ENCODE measurements at regions not wholly inside any gene's neighbourhood (a gene's known extent, or its start where the extent isn't known, plus 50 kb on each side); places are given as distances from the start of the nearest gene placed in this dataset.

DNA sequence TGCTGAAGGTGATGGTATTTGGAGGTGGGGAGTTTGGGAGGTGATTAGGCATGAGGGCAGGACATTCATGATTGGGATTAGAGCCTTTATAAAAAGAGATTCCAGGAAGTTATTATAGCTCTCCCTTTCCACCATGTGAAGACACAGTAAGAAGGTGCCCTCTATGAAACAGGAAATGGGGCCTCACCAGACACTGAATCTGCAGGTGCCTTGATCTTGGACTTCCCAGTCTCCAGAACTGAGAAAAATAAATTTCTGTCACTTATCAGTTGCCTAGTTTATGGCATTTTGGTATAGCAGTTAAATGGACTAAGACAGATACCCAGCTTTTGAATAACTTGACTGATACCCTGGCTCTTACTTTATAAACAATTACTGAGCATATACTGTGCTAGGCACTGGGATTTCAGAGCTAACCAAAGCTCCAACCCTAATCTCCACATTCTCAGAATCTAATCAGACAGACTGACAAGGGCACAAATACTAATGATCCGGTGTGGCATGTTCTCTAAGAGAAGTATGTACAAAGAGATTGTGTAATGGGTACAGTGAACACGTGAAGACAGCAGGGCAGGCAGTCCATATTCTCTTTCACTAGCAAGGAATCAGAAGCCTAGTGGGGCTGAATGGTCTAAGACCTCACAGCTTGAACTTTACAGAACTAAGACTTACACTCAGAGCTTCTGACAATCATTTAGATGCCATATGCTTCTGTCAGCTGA is 343.1 kb downstream of the WDR72 start:
- Histone ChIP-seq H3K4me3 (no peak overlapping the region), H3K9me3 (no peaks in the 10 kb centered on the region), H3K36me3 (no peaks in the 10 kb centered on the region), H3K27me3 (ENCODE audit: low read depth) (no peaks in the 10 kb centered on the region), H3K27ac (no peak overlapping the region), H3K4me1 (no peaks in the 10 kb centered on the region)
- TF ChIP-seq, protein P1, sequence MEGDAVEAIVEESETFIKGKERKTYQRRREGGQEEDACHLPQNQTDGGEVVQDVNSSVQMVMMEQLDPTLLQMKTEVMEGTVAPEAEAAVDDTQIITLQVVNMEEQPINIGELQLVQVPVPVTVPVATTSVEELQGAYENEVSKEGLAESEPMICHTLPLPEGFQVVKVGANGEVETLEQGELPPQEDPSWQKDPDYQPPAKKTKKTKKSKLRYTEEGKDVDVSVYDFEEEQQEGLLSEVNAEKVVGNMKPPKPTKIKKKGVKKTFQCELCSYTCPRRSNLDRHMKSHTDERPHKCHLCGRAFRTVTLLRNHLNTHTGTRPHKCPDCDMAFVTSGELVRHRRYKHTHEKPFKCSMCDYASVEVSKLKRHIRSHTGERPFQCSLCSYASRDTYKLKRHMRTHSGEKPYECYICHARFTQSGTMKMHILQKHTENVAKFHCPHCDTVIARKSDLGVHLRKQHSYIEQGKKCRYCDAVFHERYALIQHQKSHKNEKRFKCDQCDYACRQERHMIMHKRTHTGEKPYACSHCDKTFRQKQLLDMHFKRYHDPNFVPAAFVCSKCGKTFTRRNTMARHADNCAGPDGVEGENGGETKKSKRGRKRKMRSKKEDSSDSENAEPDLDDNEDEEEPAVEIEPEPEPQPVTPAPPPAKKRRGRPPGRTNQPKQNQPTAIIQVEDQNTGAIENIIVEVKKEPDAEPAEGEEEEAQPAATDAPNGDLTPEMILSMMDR (IDR thresholded peaks at IDR 0.05) = no peak
- ATAC-seq = no peak
- intact Hi-C loops (cut with DNase I) = no loop called here
- DNase-seq = no peak

DNA sequence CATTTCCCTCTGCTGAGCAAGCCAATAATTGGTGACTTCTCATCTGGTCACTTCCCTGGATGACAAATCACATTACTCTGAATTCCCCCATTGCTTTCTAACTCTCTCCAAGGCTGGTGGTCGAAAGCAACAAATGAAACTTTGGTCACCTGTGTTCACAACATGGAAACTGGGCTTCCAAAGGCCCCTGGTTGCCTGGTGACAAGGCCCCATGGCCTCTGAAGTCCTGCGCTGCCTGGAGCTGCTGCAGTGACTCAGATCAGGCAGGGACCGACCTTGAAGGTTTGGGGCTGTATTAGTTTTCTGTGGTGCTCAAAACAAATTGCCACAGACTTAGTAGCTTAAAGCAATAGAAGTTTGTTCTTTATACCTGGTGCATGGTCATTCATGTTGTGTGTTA is 345.3 kb downstream of the WDR72 start:
- H3K27ac ChIP-seq = no peak overlapping the region
- ATAC-seq (no peak), DNase-seq (no peak)
- TF ChIP-seq, protein P1 (IDR thresholded peaks at IDR 0.05) = no peak
- H3K4me1 ChIP-seq = no peaks in the 10 kb centered on the region
- intact Hi-C loops (cut with DNase I) = no loop called here
- H3K9me3 ChIP-seq = no peaks in the 10 kb centered on the region
- H3K36me3 ChIP-seq = no peaks in the 10 kb centered on the region
- H3K27me3 ChIP-seq (ENCODE audit: low read depth) = no peaks in the 10 kb centered on the region
- no peak overlapping the region for H3K4me3 ChIP-seq

- H3K27me3 ChIP-seq (ENCODE audit: low read depth) = no peaks in the 10 kb centered on the region
- no peak for ATAC-seq
- no peaks in the 10 kb centered on the region for H3K36me3 ChIP-seq
- no peaks in the 10 kb centered on the region for H3K9me3 ChIP-seq
- H3K4me3 ChIP-seq = no peak overlapping the region
- H3K4me1 ChIP-seq = no peaks in the 10 kb centered on the region
- H3K27ac ChIP-seq = no peak overlapping the region
- TF ChIP-seq, protein P1 (IDR thresholded peaks at IDR 0.05) = no peak
- DNase-seq = no peak
- intact Hi-C loops (cut with DNase I) = no loop called here
Observed at GRCh38 chr15:53412542-53412941, 346.9 kb downstream of the WDR72 start.

GRCh38 chr15:53404930-53405493 is 354.5 kb downstream of the WDR72 start:
- TF ChIP-seq, protein P1 (IDR thresholded peaks at IDR 0.05) = no peak
- no peaks in the 10 kb centered on the region for H3K36me3 ChIP-seq
- no peak overlapping the region for H3K4me3 ChIP-seq
- DNase-seq (no peak), ATAC-seq (no peak)
- no peaks in the 10 kb centered on the region for H3K27me3 ChIP-seq (ENCODE audit: low read depth)
- no peak overlapping the region for H3K27ac ChIP-seq
- intact Hi-C loops (cut with DNase I) = no loop called here
- no peaks in the 10 kb centered on the region for H3K9me3 ChIP-seq
- no peaks in the 10 kb centered on the region for H3K4me1 ChIP-seq

DNA sequence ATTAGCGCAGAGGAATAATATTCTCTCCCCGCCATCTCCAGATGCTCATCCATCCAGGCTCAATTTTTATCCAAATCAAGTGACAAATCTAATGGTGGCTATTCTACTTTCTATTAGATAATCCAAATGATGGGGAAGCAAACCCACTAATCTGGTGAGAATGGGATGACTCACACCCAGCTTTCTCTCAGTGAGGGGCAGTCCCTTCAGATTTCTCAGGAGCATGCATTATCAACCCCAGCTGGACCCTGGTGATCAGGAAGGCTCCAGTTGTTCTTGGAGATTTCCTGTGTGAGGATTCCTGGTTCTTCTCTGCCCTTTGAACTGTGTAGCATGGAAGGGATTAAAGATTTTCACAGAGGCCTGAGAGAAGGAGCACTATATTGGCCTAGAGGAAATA is 358.0 kb downstream of the WDR72 start:
- Histone ChIP-seq H3K27ac (no peak overlapping the region), H3K36me3 (no peaks in the 10 kb centered on the region), H3K4me1 (no peaks in the 10 kb centered on the region), H3K27me3 (ENCODE audit: low read depth) (no peaks in the 10 kb centered on the region), H3K9me3 (no peaks in the 10 kb centered on the region), H3K4me3 (no peak overlapping the region)
- TF ChIP-seq, protein P1 (IDR thresholded peaks at IDR 0.05) = no peak
- DNase-seq (no peak), ATAC-seq (no peak)
- intact Hi-C loops (cut with DNase I) = no loop called here

Data from lower lobe of right lung (tissue), 2 donors.